ENCODE measurements at regions not wholly inside any gene's neighbourhood (a gene's known extent, or its start where the extent isn't known, plus 50 kb on each side); places are given as distances from the start of the nearest gene placed in this dataset.
"Not testable (repeated sequence)": the region's sequence is repeated elsewhere in the genome, so short reads cannot be mapped to it uniquely, and the experiment has no call there.

GRCh38 chr20:57973886-57974285, 254.6 kb downstream of the ANKRD60 start:
- TF ChIP-seq CTCF (IDR thresholded peaks at IDR 0.05; ENCODE audit: low read depth, low read length, missing control alignments) = no peak
- H3K4me3 ChIP-seq (replicated peaks; ENCODE audit: low read depth, low read length) = no peak overlapping the region
- no peak for DNase-seq (ENCODE audit: extremely low read depth, low read depth)

- not testable (repeated sequence) for DNase-seq (ENCODE audit: extremely low read depth, low read depth); H3K4me3 ChIP-seq (replicated peaks; ENCODE audit: low read depth, low read length)
Observed at GRCh38 chr20:57971583-57971982, 256.9 kb downstream of the ANKRD60 start.

- no peak for DNase-seq (ENCODE audit: extremely low read depth, low read depth)
- no peak overlapping the region for H3K4me3 ChIP-seq (replicated peaks; ENCODE audit: low read depth, low read length)
- no peak for TF ChIP-seq CTCF (IDR thresholded peaks at IDR 0.05; ENCODE audit: low read depth, low read length, missing control alignments)
Observed at GRCh38 chr20:57970856-57971255, 257.6 kb downstream of the ANKRD60 start.

GRCh38 chr20:57970116-57970515, 258.3 kb downstream of the ANKRD60 start:
- no peak for DNase-seq (ENCODE audit: extremely low read depth, low read depth)
- no peak overlapping the region for H3K4me3 ChIP-seq (replicated peaks; ENCODE audit: low read depth, low read length)
- no peak for TF ChIP-seq CTCF (IDR thresholded peaks at IDR 0.05; ENCODE audit: low read depth, low read length, missing control alignments)

- TF ChIP-seq CTCF (IDR thresholded peaks at IDR 0.05; ENCODE audit: low read depth, low read length, missing control alignments) = no peak
- H3K4me3 ChIP-seq (replicated peaks; ENCODE audit: low read depth, low read length) = no peak overlapping the region
- DNase-seq (ENCODE audit: extremely low read depth, low read depth) = no peak
Observed at GRCh38 chr20:57968120-57968519, 258.3 kb upstream of the PMEPA1 start.

GRCh38 chr20:57967364-57967763, 257.5 kb upstream of the PMEPA1 start:
- no peak for TF ChIP-seq CTCF (IDR thresholded peaks at IDR 0.05; ENCODE audit: low read depth, low read length, missing control alignments)
- H3K4me3 ChIP-seq (replicated peaks; ENCODE audit: low read depth, low read length) = no peak overlapping the region
- DNase-seq (ENCODE audit: extremely low read depth, low read depth) = no peak

GRCh38 chr20:57966620-57967019, 256.8 kb upstream of the PMEPA1 start:
- H3K4me3 ChIP-seq (replicated peaks; ENCODE audit: low read depth, low read length) = no peak overlapping the region
- no peak for TF ChIP-seq CTCF (IDR thresholded peaks at IDR 0.05; ENCODE audit: low read depth, low read length, missing control alignments)
- DNase-seq (ENCODE audit: extremely low read depth, low read depth) = no peak

Measured in HFF-Myc (cell line).